ENCODE measurements at regions not wholly inside any gene's neighbourhood (a gene's known extent, or its start where the extent isn't known, plus 50 kb on each side); places are given as distances from the start of the nearest gene placed in this dataset.
"Not testable (repeated sequence)": the region's sequence is repeated elsewhere in the genome, so short reads cannot be mapped to it uniquely, and the experiment has no call there.

- no peaks in the 10 kb centered on the region for H3K27me3 ChIP-seq (ENCODE audit: insufficient read depth, low read length)
- no peaks in the 10 kb centered on the region for H3K36me3 ChIP-seq (ENCODE audit: insufficient read depth, low read depth, low read length)
- peaks cover 15% of the 10 kb centered on the region; the same call in 1 of the 2 replicates for H3K4me1 ChIP-seq (ENCODE audit: insufficient read depth, low read length)
- H3K9ac ChIP-seq (ENCODE audit: low read depth, low read length), result no peak overlapping the region
- no peak overlapping the region for H3K27ac ChIP-seq (ENCODE audit: low read length)
- no peak overlapping the region for H3K4me3 ChIP-seq (ENCODE audit: low read length)
- no peaks in the 10 kb centered on the region for H3K9me3 ChIP-seq (ENCODE audit: insufficient read depth, low read depth, low read length)
Measured at GRCh38 chr4:127503111-127503510, 129.6 kb upstream of the INTU start.

DNA sequence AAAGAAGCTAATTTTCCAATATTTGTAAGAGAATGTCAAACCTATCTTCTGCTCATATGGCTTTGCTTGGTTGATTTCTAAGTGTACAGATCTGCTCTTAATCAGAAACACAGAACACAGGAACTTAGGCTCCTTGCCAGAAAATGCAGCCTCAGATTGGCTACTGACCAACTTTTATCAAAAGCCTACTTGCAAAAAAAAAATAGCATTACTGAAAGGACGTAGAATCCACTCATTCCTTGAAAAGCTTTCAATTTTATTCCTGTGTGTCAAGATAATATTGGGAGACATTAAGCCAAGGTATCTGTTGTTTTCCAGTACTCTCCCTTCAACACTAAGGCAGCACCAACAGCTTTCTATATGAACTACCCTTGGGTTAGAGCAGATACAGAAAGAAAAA is 127.6 kb upstream of the INTU start:
- Histone ChIP-seq H3K9ac (ENCODE audit: low read depth, low read length) (no peak overlapping the region), H3K27ac (ENCODE audit: low read length) (no peak overlapping the region), H3K4me3 (ENCODE audit: low read length) (no peak overlapping the region), H3K9me3 (ENCODE audit: insufficient read depth, low read depth, low read length) (no peaks in the 10 kb centered on the region), H3K27me3 (ENCODE audit: insufficient read depth, low read length) (no peaks in the 10 kb centered on the region), H3K36me3 (ENCODE audit: insufficient read depth, low read depth, low read length) (no peaks in the 10 kb centered on the region), H3K4me1 (ENCODE audit: insufficient read depth, low read length) (peaks cover 15% of the 10 kb centered on the region; the same call in 1 of the 2 replicates)

GRCh38 chr4:127506283-127506682 is 126.5 kb upstream of the INTU start:
- no peak overlapping the region for H3K27ac ChIP-seq (ENCODE audit: low read length)
- peaks cover 15% of the 10 kb centered on the region; the same call in 1 of the 2 replicates for H3K4me1 ChIP-seq (ENCODE audit: insufficient read depth, low read length)
- H3K9me3 ChIP-seq (ENCODE audit: insufficient read depth, low read depth, low read length), result no peaks in the 10 kb centered on the region
- no peak overlapping the region for H3K9ac ChIP-seq (ENCODE audit: low read depth, low read length)
- no peaks in the 10 kb centered on the region for H3K27me3 ChIP-seq (ENCODE audit: insufficient read depth, low read length)
- H3K4me3 ChIP-seq (ENCODE audit: low read length), result no peak overlapping the region
- no peaks in the 10 kb centered on the region for H3K36me3 ChIP-seq (ENCODE audit: insufficient read depth, low read depth, low read length)

DNA sequence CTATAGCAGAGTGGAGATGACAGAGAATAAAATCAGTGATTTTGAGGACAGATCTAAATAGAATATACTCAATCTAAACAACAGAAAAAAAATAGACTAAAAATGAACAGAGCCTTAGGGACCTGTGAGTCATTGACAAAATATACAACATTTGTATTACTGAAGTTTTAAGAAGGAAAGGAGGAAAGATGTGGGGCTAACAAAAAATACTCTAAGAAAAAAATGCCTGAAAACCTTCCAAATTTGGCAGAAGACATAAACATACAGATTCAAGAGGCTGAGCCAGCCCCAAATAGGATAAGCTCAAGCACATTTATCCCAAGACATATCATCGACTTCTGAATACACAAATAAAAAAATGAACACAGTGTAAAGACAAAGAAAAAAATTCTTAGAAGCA is 123.6 kb upstream of the INTU start:
- H3K9me3 ChIP-seq (ENCODE audit: insufficient read depth, low read depth, low read length), result no peaks in the 10 kb centered on the region
- no peak overlapping the region for H3K9ac ChIP-seq (ENCODE audit: low read depth, low read length)
- no peaks in the 10 kb centered on the region for H3K27me3 ChIP-seq (ENCODE audit: insufficient read depth, low read length)
- no peak overlapping the region for H3K27ac ChIP-seq (ENCODE audit: low read length)
- no peaks in the 10 kb centered on the region for H3K36me3 ChIP-seq (ENCODE audit: insufficient read depth, low read depth, low read length)
- H3K4me1 ChIP-seq (ENCODE audit: insufficient read depth, low read length), result no peaks in the 10 kb centered on the region
- H3K4me3 ChIP-seq (ENCODE audit: low read length), result no peak overlapping the region

DNA sequence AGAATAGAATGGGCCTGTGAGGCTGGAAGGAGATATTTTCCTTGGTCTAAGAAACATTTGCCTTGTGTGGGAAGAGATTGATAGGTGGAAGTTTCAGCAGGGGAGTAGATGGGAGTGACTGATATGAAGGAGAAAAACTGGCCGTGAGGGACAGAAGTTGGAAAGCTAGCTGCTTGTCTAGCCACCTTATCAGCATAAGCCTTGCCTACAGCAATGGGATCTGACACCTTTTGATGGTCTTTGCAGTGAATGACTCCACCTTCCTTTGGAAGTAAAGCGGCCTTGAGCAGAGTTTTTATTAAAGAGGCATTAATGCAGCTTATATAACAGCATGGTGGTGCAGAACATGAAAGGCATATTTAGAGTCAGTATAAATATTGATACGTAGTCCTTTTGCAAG is 120.1 kb upstream of the INTU start:
- not testable (repeated sequence) for H3K36me3 ChIP-seq (ENCODE audit: insufficient read depth, low read depth, low read length); H3K4me1 ChIP-seq (ENCODE audit: insufficient read depth, low read length); H3K9me3 ChIP-seq (ENCODE audit: insufficient read depth, low read depth, low read length); H3K27ac ChIP-seq (ENCODE audit: low read length); H3K27me3 ChIP-seq (ENCODE audit: insufficient read depth, low read length); H3K9ac ChIP-seq (ENCODE audit: low read depth, low read length); H3K4me3 ChIP-seq (ENCODE audit: low read length)

- not testable (repeated sequence) for H3K4me3 ChIP-seq (ENCODE audit: low read length)
Measured at GRCh38 chr4:127515259-127515658, 117.5 kb upstream of the INTU start.

DNA sequence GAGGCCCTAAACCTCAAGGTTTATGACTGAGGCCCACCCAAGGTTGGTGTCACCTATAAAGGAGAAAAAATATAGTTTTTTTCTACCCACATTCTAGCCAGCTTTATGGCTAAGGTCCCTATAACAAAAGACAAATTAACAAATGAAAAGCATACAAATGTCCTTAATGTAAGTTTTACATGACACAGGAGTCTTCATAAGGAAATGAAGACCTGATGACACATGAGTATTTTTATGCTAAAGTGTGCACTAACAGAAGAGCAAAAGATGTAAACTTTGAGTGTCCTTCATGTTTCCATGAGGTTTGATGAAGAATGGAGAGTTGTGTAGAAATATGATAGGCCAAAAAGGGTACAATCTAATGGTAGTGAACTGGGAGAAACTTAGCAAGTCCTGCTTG is 114.7 kb upstream of the INTU start:
- H3K9me3 ChIP-seq (ENCODE audit: insufficient read depth, low read depth, low read length), result no peaks in the 10 kb centered on the region
- H3K27me3 ChIP-seq (ENCODE audit: insufficient read depth, low read length), result no peaks in the 10 kb centered on the region
- no peaks in the 10 kb centered on the region for H3K36me3 ChIP-seq (ENCODE audit: insufficient read depth, low read depth, low read length)
- peaks cover 12% of the 10 kb centered on the region for H3K4me1 ChIP-seq (ENCODE audit: insufficient read depth, low read length)
- no peak overlapping the region for H3K9ac ChIP-seq (ENCODE audit: low read depth, low read length)
- H3K4me3 ChIP-seq (ENCODE audit: low read length), result 0 out of 2 replicates have a peak overlapping the region, but pooled peaks have one; percentile 2
- H3K27ac ChIP-seq (ENCODE audit: low read length), result no peak overlapping the region

More at GRCh38 chr4:127515259-127515658, 117.5 kb upstream of the INTU start:
- H3K27ac ChIP-seq (ENCODE audit: low read length); H3K27me3 ChIP-seq (ENCODE audit: insufficient read depth, low read length); H3K36me3 ChIP-seq (ENCODE audit: insufficient read depth, low read depth, low read length); H3K9ac ChIP-seq (ENCODE audit: low read depth, low read length); H3K9me3 ChIP-seq (ENCODE audit: insufficient read depth, low read depth, low read length): not testable (repeated sequence)
- H3K4me1 ChIP-seq (ENCODE audit: insufficient read depth, low read length), result peaks cover 12% of the 10 kb centered on the region

- H3K9me3 ChIP-seq (ENCODE audit: insufficient read depth, low read depth, low read length), result no peaks in the 10 kb centered on the region
- no peaks in the 10 kb centered on the region for H3K36me3 ChIP-seq (ENCODE audit: insufficient read depth, low read depth, low read length)
- H3K4me1 ChIP-seq (ENCODE audit: insufficient read depth, low read length), result peaks cover 12% of the 10 kb centered on the region
Measured at GRCh38 chr4:127521463-127521862, 111.3 kb upstream of the INTU start.

DNA sequence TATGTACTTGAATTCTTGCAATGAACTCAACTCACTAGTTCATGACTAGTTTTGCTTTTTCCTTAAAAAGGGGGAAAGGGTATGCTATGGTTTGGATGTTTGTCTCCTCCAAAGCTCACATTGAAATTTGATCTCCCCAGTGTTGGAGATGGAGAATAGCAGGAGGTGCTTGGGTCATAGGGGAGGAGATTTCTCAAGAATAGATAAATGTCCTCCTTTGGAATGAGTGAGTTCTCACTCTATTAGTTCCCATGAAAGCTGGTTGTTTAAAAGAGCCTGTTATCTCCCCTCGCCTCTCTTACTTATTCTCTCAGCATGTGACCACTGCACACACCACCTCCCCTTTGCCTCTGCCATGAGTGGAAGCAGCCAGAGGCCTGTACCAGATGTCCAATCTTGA is 109.4 kb upstream of the INTU start:
- Histone ChIP-seq H3K4me1 (ENCODE audit: insufficient read depth, low read length) (peaks cover 3% of the 10 kb centered on the region; the same call in 1 of the 2 replicates), H3K36me3 (ENCODE audit: insufficient read depth, low read depth, low read length) (no peaks in the 10 kb centered on the region), H3K4me3 (ENCODE audit: low read length) (no peak overlapping the region), H3K27ac (ENCODE audit: low read length) (no peak overlapping the region), H3K9me3 (ENCODE audit: insufficient read depth, low read depth, low read length) (no peaks in the 10 kb centered on the region), H3K27me3 (ENCODE audit: insufficient read depth, low read length) (no peaks in the 10 kb centered on the region), H3K9ac (ENCODE audit: low read depth, low read length) (no peak overlapping the region)

More at GRCh38 chr4:127521463-127521862, 111.3 kb upstream of the INTU start:
- Histone ChIP-seq H3K27me3 (ENCODE audit: insufficient read depth, low read length) (no peaks in the 10 kb centered on the region), H3K4me3 (ENCODE audit: low read length) (no peak overlapping the region), H3K27ac (ENCODE audit: low read length) (no peak overlapping the region), H3K9ac (ENCODE audit: low read depth, low read length) (no peak overlapping the region)

DNA sequence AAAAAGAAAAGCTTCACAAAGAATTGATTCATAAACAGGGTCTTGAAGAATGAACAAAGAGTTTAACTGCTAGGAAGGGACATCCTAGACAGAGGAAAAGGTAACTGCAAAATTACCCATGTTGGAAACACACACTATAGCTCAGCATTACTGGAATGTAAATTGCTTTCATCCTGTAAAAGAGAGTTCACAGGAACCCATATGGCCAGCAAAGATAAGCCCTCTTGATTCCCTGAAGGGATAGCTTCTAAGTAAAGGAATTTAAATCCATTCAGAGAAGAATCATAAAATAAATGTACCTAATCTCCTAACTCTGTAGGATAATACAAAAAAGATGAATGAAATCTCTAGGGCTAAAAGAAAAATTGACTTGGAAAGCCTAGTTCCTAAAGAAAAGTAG is 107.1 kb upstream of the INTU start:
- H3K4me3 ChIP-seq (ENCODE audit: low read length), result no peak overlapping the region
- no peak overlapping the region for H3K9ac ChIP-seq (ENCODE audit: low read depth, low read length)
- no peaks in the 10 kb centered on the region for H3K36me3 ChIP-seq (ENCODE audit: insufficient read depth, low read depth, low read length)
- H3K4me1 ChIP-seq (ENCODE audit: insufficient read depth, low read length), result no peaks in the 10 kb centered on the region
- H3K27ac ChIP-seq (ENCODE audit: low read length), result no peak overlapping the region
- H3K27me3 ChIP-seq (ENCODE audit: insufficient read depth, low read length), result no peaks in the 10 kb centered on the region
- no peaks in the 10 kb centered on the region for H3K9me3 ChIP-seq (ENCODE audit: insufficient read depth, low read depth, low read length)

DNA sequence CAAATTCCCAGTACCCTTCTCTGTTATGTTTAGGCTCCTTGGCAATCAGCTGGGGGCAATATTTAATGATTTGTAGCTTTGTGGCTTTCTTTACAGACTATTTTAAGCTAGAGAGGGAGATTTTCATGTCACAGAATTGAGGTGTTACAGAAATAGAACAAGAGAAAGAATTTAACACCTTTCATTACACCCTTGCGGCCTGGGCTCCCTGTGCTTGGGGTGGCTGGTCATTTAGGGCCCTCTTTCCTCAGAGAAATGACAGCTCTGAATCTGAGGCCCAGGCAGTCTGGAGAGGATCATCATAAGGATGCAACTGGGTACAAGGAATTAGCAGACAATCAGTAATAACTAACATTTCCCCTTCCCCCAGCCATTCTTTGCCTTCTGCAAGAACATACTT is 104.5 kb upstream of the INTU start:
- H3K9ac ChIP-seq (ENCODE audit: low read depth, low read length), result no peak overlapping the region
- H3K4me3 ChIP-seq (ENCODE audit: low read length), result no peak overlapping the region
- no peak overlapping the region for H3K27ac ChIP-seq (ENCODE audit: low read length)
- no peaks in the 10 kb centered on the region for H3K9me3 ChIP-seq (ENCODE audit: insufficient read depth, low read depth, low read length)
- no peaks in the 10 kb centered on the region for H3K27me3 ChIP-seq (ENCODE audit: insufficient read depth, low read length)
- no peaks in the 10 kb centered on the region for H3K36me3 ChIP-seq (ENCODE audit: insufficient read depth, low read depth, low read length)
- no peaks in the 10 kb centered on the region for H3K4me1 ChIP-seq (ENCODE audit: insufficient read depth, low read length)

- H3K9ac ChIP-seq (ENCODE audit: low read depth, low read length); H3K4me1 ChIP-seq (ENCODE audit: insufficient read depth, low read length); H3K4me3 ChIP-seq (ENCODE audit: low read length); H3K9me3 ChIP-seq (ENCODE audit: insufficient read depth, low read depth, low read length); H3K36me3 ChIP-seq (ENCODE audit: insufficient read depth, low read depth, low read length); H3K27me3 ChIP-seq (ENCODE audit: insufficient read depth, low read length); H3K27ac ChIP-seq (ENCODE audit: low read length): not testable (repeated sequence)
Measured at GRCh38 chr4:127529879-127530278, 102.9 kb upstream of the INTU start.

Measured in iPS-20b (cell line).